ENCODE measurements at regions not wholly inside any gene's neighbourhood (a gene's known extent, or its start where the extent isn't known, plus 50 kb on each side); places are given as distances from the start of the nearest gene placed in this dataset.

DNA sequence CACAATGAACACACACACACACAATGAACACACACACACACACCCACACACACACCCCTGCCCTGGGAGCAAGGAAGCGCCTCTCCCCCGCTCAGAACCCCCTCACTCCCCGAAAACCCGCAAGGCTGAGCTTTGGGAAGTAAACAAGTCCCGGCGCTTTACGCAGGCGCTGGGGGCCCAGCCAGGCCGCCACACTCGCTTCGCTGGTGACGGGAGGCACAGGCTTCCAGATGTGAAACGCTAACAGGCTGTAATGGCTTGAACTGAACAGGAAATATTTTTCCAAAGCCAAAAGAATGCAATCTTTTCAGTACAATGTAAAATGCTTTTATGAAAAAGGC, 122.7 kb upstream of the IGF1R start:
- TF ChIP-seq, protein P1, sequence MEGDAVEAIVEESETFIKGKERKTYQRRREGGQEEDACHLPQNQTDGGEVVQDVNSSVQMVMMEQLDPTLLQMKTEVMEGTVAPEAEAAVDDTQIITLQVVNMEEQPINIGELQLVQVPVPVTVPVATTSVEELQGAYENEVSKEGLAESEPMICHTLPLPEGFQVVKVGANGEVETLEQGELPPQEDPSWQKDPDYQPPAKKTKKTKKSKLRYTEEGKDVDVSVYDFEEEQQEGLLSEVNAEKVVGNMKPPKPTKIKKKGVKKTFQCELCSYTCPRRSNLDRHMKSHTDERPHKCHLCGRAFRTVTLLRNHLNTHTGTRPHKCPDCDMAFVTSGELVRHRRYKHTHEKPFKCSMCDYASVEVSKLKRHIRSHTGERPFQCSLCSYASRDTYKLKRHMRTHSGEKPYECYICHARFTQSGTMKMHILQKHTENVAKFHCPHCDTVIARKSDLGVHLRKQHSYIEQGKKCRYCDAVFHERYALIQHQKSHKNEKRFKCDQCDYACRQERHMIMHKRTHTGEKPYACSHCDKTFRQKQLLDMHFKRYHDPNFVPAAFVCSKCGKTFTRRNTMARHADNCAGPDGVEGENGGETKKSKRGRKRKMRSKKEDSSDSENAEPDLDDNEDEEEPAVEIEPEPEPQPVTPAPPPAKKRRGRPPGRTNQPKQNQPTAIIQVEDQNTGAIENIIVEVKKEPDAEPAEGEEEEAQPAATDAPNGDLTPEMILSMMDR (IDR thresholded peaks at IDR 0.05; ENCODE audit: extremely low read depth in 1 of 2, insufficient read depth in 1 of 2, low read depth in 1 of 2, low read length in 2 of 2), result no peak
- TF ChIP-seq, protein P2, sequence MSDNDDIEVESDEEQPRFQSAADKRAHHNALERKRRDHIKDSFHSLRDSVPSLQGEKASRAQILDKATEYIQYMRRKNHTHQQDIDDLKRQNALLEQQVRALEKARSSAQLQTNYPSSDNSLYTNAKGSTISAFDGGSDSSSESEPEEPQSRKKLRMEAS (IDR thresholded peaks at IDR 0.05; ENCODE audit: insufficient read depth, insufficient read length), result no peak
